CD4-positive, CD25-positive, alpha-beta regulatory T cell (primary cell): ENCODE measurements at regions not wholly inside any gene's neighbourhood (a gene's known extent, or its start where the extent isn't known, plus 50 kb on each side); places are given as distances from the start of the nearest gene placed in this dataset.

ENCODE experiments used
- ATAC-seq, 2 donors: fragments of 150-1000 bp; cut with Tn5 transposase; one replicate each; pipeline ENCODE4 v1.10.0; 2021; ENCODE audit warnings: low read depth in 2 of 2, moderate number of reproducible peaks in 2 of 2, moderate library complexity in 1 of 2
- DNase-seq, 3 donors: peaks; one replicate each; pipeline versions ENCODE4 v3.0.0 to v3.0.0-alpha.2; 2012 to 2022; ENCODE audit warnings: mixed read lengths in 1 of 3
- H3K27ac ChIP-seq: one replicate; pipeline ENCODE4 v1.7.0; 2013; ENCODE audit warnings: mild to moderate bottlenecking, low read length; ENCODE audit not compliant: insufficient read depth, poor library complexity, severe bottlenecking
- H3K27me3 ChIP-seq: one replicate; pipeline ENCODE4 v1.7.0; 2013; ENCODE audit warnings: low read length; ENCODE audit not compliant: control insufficient read depth, insufficient read depth
- H3K36me3 ChIP-seq: one replicate; pipeline ENCODE4 v1.7.0; 2013; ENCODE audit warnings: mild to moderate bottlenecking, low read length, moderate library complexity; ENCODE audit not compliant: control insufficient read depth, insufficient read depth
- H3K4me1 ChIP-seq: 2 replicates; pipeline ENCODE4 v1.7.0; 2013; ENCODE audit warnings: mild to moderate bottlenecking, low read length; ENCODE audit not compliant: insufficient read depth, control insufficient read depth, poor library complexity, severe bottlenecking
- H3K4me3 ChIP-seq: one replicate; pipeline ENCODE4 v1.7.0; 2013; ENCODE audit warnings: low read depth, mild to moderate bottlenecking, low read length, moderate library complexity
- H3K9me3 ChIP-seq, 2 experiments: 1 replicate in 1 of 2; 2 replicates in 1 of 2; pipeline ENCODE4 v1.7.0; 2013; ENCODE audit warnings: low read length in 2 of 2, mild to moderate bottlenecking in 1 of 2, moderate library complexity in 1 of 2; ENCODE audit not compliant: control insufficient read depth in 2 of 2
- H3K27ac Mint-ChIP-seq, 3 donors: one replicate each; pipeline ENCODE4 v1.8.0; 2020 to 2022; ENCODE audit warnings: mild to moderate bottlenecking in 3 of 3, mixed read lengths in 3 of 3, moderate library complexity in 2 of 3
- H3K27me3 Mint-ChIP-seq: one replicate; pipeline ENCODE4 v1.8.0; 2022; ENCODE audit warnings: mild to moderate bottlenecking, mixed read lengths
- H3K36me3 Mint-ChIP-seq: one replicate; pipeline ENCODE4 v1.8.0; 2020; ENCODE audit warnings: mixed read lengths
- H3K4me1 Mint-ChIP-seq, 4 donors: one replicate each; pipeline ENCODE4 v1.8.0; 2020 to 2022; ENCODE audit warnings: mixed read lengths in 4 of 4, mild to moderate bottlenecking in 1 of 4
- H3K4me3 Mint-ChIP-seq, 4 donors: one replicate each; pipeline ENCODE4 v1.8.0; 2020 to 2022; ENCODE audit warnings: mild to moderate bottlenecking in 4 of 4, mixed read lengths in 4 of 4, moderate library complexity in 3 of 4
- H3K9me3 Mint-ChIP-seq, 7 donors: one replicate each; pipeline ENCODE4 v1.8.0; 2020 to 2022; ENCODE audit warnings: mixed read lengths in 7 of 7, mild to moderate bottlenecking in 3 of 7, moderate library complexity in 2 of 7

DNA sequence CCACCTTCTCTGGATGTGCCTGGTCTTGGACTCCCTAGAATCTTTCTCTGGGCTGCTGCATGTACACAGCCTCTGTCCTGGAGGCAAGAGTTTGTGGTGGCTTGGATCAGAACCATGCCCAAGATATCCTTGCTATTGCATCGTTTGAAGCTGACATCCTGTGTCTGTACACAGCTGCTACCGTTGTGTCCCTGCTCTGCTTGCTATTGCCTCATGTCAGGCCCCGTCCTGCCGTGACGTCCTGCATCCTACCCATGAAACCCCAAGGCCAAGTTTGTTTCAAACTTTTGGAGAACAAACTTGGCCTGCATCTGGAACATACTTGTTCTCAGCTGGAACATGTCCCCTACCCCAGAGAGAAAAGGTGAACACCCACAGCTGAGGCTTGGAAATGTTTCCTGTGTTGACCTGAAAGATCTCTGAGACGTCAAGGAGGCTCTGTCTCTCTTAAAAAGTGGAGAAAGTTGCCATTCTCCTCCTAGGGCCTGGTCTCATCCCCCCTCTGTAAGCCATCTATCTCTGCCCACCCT lies 78.1 kb downstream of the HFE start:
- DNase-seq (peak in 1 of 3 donors; percentile 50), ATAC-seq (no peak)
- Mint-ChIP-seq H3K27me3 (no peaks in the 10 kb centered on the region), H3K27ac (peak overlapping the region in 2 of 3 donors; percentile 42 to 86), H3K4me1 (peaks cover 10 to 77% (median 31%) of the 10 kb centered on the region in 4 donors), H3K36me3 (peaks cover 22% of the 10 kb centered on the region), H3K4me3 (peak overlapping the region in 3 of 4 donors; percentile 37 to 64 (median 54)), H3K9me3 (peaks cover 0 to 3% (median 0%) of the 10 kb centered on the region in 7 donors)
- Histone ChIP-seq H3K4me3 (no peak overlapping the region), H3K9me3 (no peaks in the 10 kb centered on the region), H3K27me3 (no peaks in the 10 kb centered on the region), H3K36me3 (peaks cover 9% of the 10 kb centered on the region), H3K27ac (no peak overlapping the region), H3K4me1 (peaks cover 9% of the 10 kb centered on the region)

DNA sequence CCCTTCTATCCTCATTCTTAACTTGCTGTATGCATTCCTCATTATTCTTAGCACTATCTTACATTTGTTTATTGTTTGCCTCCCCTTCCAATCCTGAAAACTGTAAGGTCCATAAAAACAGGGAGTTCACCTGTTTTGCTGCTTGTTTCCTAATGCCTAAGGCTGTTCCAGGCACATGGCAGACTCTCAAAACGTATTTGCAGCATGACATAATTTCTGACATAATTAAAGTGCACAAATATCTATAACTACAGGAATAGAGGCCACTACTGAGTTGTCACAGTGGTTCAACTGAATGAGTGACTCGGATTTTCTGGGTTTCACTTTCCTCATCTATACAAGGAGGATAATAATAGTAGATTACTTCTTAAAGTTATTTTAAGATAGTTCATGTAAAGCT lies 83.0 kb downstream of the HFE start:
- H3K4me1 ChIP-seq: peaks cover 36% of the 10 kb centered on the region
- H3K4me3 Mint-ChIP-seq: peak overlapping the region; percentile 93 to 97 (median 96)
- ATAC-seq (no peak), DNase-seq (peak in 2 of 3 donors; percentile 17 to 63)
- H3K4me3 ChIP-seq: peak overlapping the region; percentile 98
- peaks cover 10% of the 10 kb centered on the region for H3K36me3 Mint-ChIP-seq
- H3K27ac Mint-ChIP-seq: peak overlapping the region; percentile 83 to 100 (median 94)
- peaks cover under 1% of the 10 kb centered on the region for H3K27me3 Mint-ChIP-seq
- H3K27me3 ChIP-seq: no peaks in the 10 kb centered on the region
- no peaks in the 10 kb centered on the region for H3K9me3 ChIP-seq
- H3K4me1 Mint-ChIP-seq: peaks cover 14 to 68% (median 50%) of the 10 kb centered on the region in 4 donors
- peaks cover 0 to 4% (median 0%) of the 10 kb centered on the region in 7 donors for H3K9me3 Mint-ChIP-seq
- H3K27ac ChIP-seq: peak overlapping the region; percentile 98
- no peaks in the 10 kb centered on the region for H3K36me3 ChIP-seq

DNA sequence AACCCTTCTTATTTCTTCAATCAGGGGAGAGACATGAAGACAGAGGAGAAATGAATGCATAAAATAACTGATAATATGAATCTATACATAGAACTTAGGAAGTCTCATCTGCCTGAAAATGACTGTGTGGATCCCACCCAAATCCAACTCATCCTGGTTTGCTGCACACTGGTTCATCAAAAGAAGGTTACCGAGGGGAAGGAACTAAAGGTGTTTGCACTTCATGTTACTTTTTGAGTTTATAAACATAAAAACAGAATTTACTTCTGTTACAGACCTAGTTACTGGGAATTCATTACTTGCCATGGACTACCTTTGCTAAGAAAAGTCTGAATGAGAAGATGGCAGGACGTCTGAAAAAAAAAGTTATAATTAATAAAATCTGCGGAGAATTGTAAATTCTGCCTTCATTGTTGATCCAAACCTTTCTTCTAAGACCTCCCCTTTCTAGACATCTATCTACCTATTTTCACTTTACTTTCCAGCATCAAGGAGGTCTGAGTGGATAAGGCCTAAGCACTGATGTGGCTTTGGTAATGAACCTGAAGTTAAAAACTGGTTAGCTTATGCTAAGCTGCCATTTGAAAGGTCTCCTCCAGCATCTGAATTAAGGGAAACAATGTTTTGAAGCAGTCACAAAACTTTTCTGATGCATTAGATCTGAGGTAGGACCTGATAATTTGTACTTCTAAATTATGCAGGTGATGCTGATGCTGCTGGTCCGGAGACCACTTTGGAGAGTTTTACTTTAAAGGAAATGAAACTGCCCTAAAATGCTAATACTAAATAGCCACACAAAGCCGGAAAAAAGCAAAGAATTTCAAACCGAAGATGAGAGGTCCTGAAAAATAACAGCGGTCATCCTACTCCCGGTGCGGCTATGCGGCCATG lies 84.0 kb downstream of the HFE start:
- peaks cover 0 to 4% (median 0%) of the 10 kb centered on the region in 7 donors for H3K9me3 Mint-ChIP-seq
- H3K9me3 ChIP-seq: no peaks in the 10 kb centered on the region
- peak overlapping the region; percentile 93 to 97 (median 96) for H3K4me3 Mint-ChIP-seq
- H3K36me3 Mint-ChIP-seq: peaks cover 4% of the 10 kb centered on the region
- peak overlapping the region; percentile 94 to 100 (median 99) for H3K27ac Mint-ChIP-seq
- H3K27ac ChIP-seq: peak overlapping the region; percentile 98
- H3K36me3 ChIP-seq: no peaks in the 10 kb centered on the region
- peak in 1 of 3 donors; percentile 38 for DNase-seq
- H3K4me3 ChIP-seq: peak overlapping the region; percentile 98
- H3K27me3 Mint-ChIP-seq: peaks cover 4% of the 10 kb centered on the region
- H3K4me1 ChIP-seq: peaks cover 43% of the 10 kb centered on the region
- H3K4me1 Mint-ChIP-seq: peaks cover 16 to 64% (median 50%) of the 10 kb centered on the region in 4 donors
- no peaks in the 10 kb centered on the region for H3K27me3 ChIP-seq
- ATAC-seq: no peak

DNA sequence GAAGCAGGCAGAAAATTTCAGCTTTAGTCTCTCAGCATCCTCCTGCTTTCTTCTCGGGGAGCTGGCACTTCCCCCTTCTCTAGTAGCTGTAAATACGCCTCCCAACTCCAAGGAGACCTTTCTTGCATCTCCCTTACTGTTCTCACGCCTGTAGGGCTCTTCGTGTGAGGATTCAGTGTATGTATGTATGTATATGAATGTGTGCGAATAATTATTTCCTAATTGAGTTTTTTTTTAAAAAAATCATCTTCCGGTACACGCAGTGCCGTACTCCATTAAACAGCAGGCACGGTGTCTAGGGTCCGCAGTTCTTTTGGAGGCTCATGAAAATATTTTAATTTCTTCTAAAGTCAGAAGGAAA lies 85.4 kb downstream of the HFE start:
- no peaks in the 10 kb centered on the region for H3K36me3 Mint-ChIP-seq
- DNase-seq: peak in 2 of 3 donors; percentile 72 to 78
- H3K36me3 ChIP-seq: no peaks in the 10 kb centered on the region
- H3K27ac Mint-ChIP-seq: peak overlapping the region; percentile 94 to 100 (median 99)
- H3K27me3 ChIP-seq: no peaks in the 10 kb centered on the region
- ATAC-seq: peak; percentile 41 to 44
- no peaks in the 10 kb centered on the region for H3K9me3 ChIP-seq
- H3K27me3 Mint-ChIP-seq: peaks cover 4% of the 10 kb centered on the region
- H3K4me1 ChIP-seq: peaks cover 43% of the 10 kb centered on the region
- peak overlapping the region; percentile 98 for H3K4me3 ChIP-seq
- peaks cover 0 to 1% (median 0%) of the 10 kb centered on the region in 7 donors for H3K9me3 Mint-ChIP-seq
- H3K4me3 Mint-ChIP-seq: peak overlapping the region; percentile 93 to 97 (median 96)
- H3K4me1 Mint-ChIP-seq: peaks cover 16 to 55% (median 46%) of the 10 kb centered on the region in 4 donors
- peak overlapping the region; percentile 98 for H3K27ac ChIP-seq

DNA sequence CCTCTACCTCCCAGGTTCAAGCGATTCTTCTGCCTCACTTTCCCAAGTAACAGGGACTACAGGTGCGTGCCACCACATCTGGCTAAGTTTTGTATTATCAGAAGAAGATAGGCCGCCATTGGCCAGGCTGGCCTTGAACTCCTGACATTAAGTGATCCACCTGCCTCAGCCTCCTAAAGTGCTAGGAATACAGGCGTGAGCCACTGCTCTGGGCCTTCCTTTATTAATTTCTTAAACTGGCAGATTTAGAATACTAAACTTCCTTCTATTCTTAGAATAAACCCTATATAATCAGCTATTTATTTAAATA lies 86.6 kb downstream of the HFE start:
- peaks cover 0 to 1% (median 0%) of the 10 kb centered on the region in 7 donors for H3K9me3 Mint-ChIP-seq
- Histone ChIP-seq H3K4me3 (peak overlapping the region; percentile 98), H3K4me1 (peaks cover 43% of the 10 kb centered on the region), H3K27ac (peak overlapping the region; percentile 98), H3K36me3 (no peaks in the 10 kb centered on the region), H3K27me3 (no peaks in the 10 kb centered on the region), H3K9me3 (no peaks in the 10 kb centered on the region)
- peaks cover 16 to 55% (median 44%) of the 10 kb centered on the region in 4 donors for H3K4me1 Mint-ChIP-seq
- peak in 1 of 3 donors; percentile 28 for DNase-seq
- no peaks in the 10 kb centered on the region for H3K36me3 Mint-ChIP-seq
- no peak for ATAC-seq
- peaks cover 4% of the 10 kb centered on the region for H3K27me3 Mint-ChIP-seq
- peak overlapping the region; percentile 16 to 97 (median 67) for H3K4me3 Mint-ChIP-seq
- peak overlapping the region; percentile 56 to 94 (median 82) for H3K27ac Mint-ChIP-seq

DNA sequence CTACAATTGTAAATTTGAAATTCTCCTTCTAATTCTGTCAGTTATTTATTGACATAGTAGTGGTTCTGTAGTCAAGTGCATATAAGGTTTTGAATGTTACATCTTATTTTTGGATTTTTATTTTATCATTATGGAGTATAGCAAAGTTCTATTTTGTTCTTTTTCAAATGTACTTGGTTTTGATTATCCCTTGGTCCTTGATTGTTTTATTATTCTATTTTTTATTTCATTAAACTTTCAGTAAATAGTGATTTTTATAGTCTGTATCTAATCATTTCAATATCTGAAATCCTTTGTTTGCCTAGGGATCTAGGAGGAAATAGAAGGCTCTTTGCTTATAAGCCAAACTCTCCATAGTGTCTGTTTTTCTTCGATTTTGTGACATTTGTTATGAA lies 87.8 kb downstream of the HFE start:
- H3K4me1 ChIP-seq: peaks cover 37% of the 10 kb centered on the region
- no peaks in the 10 kb centered on the region for H3K9me3 ChIP-seq
- ATAC-seq (no peak), DNase-seq (no peak)
- H3K27ac Mint-ChIP-seq: peak overlapping the region; percentile 42 to 93 (median 65)
- no peaks in the 10 kb centered on the region for H3K36me3 ChIP-seq
- no peak overlapping the region for H3K4me3 ChIP-seq
- peaks cover 4% of the 10 kb centered on the region for H3K27me3 Mint-ChIP-seq
- H3K27me3 ChIP-seq: no peaks in the 10 kb centered on the region
- H3K36me3 Mint-ChIP-seq: no peaks in the 10 kb centered on the region
- no peak overlapping the region for H3K27ac ChIP-seq
- peaks cover 14 to 51% (median 35%) of the 10 kb centered on the region in 4 donors for H3K4me1 Mint-ChIP-seq
- peaks cover 0 to 1% (median 0%) of the 10 kb centered on the region in 7 donors for H3K9me3 Mint-ChIP-seq
- peak overlapping the region in 2 of 4 donors; percentile 90 to 97 for H3K4me3 Mint-ChIP-seq

DNA sequence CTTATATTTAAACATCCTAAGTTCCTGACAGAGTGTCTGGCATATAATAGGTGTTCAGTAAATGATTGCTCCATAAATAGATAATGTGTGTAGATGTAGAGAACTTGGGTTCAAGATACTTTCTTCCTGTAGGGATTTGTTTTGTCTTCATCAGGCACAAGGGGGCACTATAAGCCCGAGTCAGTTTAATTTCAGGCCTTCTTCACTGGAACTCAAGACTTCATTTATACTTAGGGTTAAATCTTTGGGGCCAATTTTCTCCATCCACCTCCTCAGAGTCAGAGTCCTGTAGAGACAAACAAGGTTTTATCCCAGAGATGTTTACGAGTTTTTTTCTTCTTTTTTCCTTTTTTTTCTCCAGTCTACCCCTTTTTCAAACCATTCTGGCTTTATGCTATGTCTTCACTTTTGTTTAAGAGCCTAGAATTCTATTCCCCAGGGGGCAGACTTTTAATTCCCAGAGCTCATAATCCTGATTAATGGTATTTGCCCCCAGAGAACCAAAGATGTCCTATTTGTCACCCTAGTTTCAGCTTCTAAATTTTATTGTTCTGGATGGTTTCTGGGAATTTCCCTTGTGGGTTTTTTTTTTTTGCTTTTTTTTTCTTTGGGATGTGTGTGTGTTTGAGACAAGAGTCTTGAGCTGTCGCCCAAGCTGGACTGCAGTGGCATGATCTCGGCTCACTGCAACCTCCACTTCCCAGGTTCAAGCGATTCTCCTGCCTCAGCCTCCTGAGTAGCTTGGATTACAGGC lies 88.4 kb downstream of the HFE start:
- H3K27me3 Mint-ChIP-seq: peaks cover 4% of the 10 kb centered on the region
- no peaks in the 10 kb centered on the region for H3K27me3 ChIP-seq
- H3K36me3 Mint-ChIP-seq: no peaks in the 10 kb centered on the region
- H3K27ac ChIP-seq: no peak overlapping the region
- peaks cover 31% of the 10 kb centered on the region for H3K4me1 ChIP-seq
- peak; percentile 45 to 89 (median 76) for DNase-seq
- H3K4me3 ChIP-seq: no peak overlapping the region
- ATAC-seq: no peak
- no peaks in the 10 kb centered on the region for H3K36me3 ChIP-seq
- H3K27ac Mint-ChIP-seq: peak overlapping the region; percentile 42 to 93 (median 65)
- H3K9me3 ChIP-seq: no peaks in the 10 kb centered on the region
- H3K4me3 Mint-ChIP-seq: peak overlapping the region in 2 of 4 donors; percentile 68 to 88
- peaks cover 0 to 1% (median 0%) of the 10 kb centered on the region in 7 donors for H3K9me3 Mint-ChIP-seq
- peaks cover 12 to 50% (median 33%) of the 10 kb centered on the region in 4 donors for H3K4me1 Mint-ChIP-seq
